Osteoblast (primary cell): ENCODE measurements at regions not wholly inside any gene's neighbourhood (a gene's known extent, or its start where the extent isn't known, plus 50 kb on each side); places are given as distances from the start of the nearest gene placed in this dataset.
"Not testable (repeated sequence)": the region's sequence is repeated elsewhere in the genome, so short reads cannot be mapped to it uniquely, and the experiment has no call there.

Source experiments
- DNase-seq: peaks from one replicate; pipeline ENCODE4 v3.0.0; 2011; ENCODE audit warnings: low spot score, mixed read lengths; ENCODE audit not compliant: insufficient read length; ENCODE audit errors: missing footprints
- H2AFZ ChIP-seq: 2 replicates; pipeline ENCODE4 v1.6.0; 2011; ENCODE audit warnings: mild to moderate bottlenecking, low read length
- H3K27ac ChIP-seq: 2 replicates; pipeline ENCODE4 v1.5.1; 2011; ENCODE audit warnings: mild to moderate bottlenecking, low read depth, low read length, moderate library complexity
- H3K27me3 ChIP-seq: 2 replicates; pipeline ENCODE4 v1.6.0; 2012; ENCODE audit warnings: mild to moderate bottlenecking, control low read depth, inconsistent platforms, low read length, moderate library complexity; ENCODE audit not compliant: insufficient read depth
- H3K36me3 ChIP-seq: 2 replicates; pipeline ENCODE4 v1.5.1; 2011; ENCODE audit warnings: mild to moderate bottlenecking, low read length, control low read depth, moderate library complexity; ENCODE audit not compliant: insufficient read depth
- H3K4me1 ChIP-seq: 2 replicates; pipeline ENCODE4 v1.5.1; 2011; ENCODE audit warnings: mild to moderate bottlenecking, low read length, control low read depth, moderate library complexity; ENCODE audit not compliant: insufficient read depth
- H3K4me2 ChIP-seq: 2 replicates; pipeline ENCODE4 v1.6.0; 2011; ENCODE audit warnings: mild to moderate bottlenecking, low read length; ENCODE audit not compliant: insufficient read depth
- H3K4me3 ChIP-seq: fragments of 200-600 bp; sonication (generic); 3 replicates; pipeline ENCODE4 v1.5.1; 2012; ENCODE audit warnings: mild to moderate bottlenecking, low read length, inconsistent platforms; ENCODE audit not compliant: insufficient read depth
- H3K79me2 ChIP-seq: 2 replicates; pipeline ENCODE4 v1.6.0; 2012; ENCODE audit warnings: mild to moderate bottlenecking, low read length, control low read depth, inconsistent platforms; ENCODE audit not compliant: insufficient read depth
- H3K9me3 ChIP-seq: 2 replicates; pipeline ENCODE4 v1.5.1; 2011; ENCODE audit warnings: low read depth, low read length, control low read depth
- H4K20me1 ChIP-seq: 2 replicates; pipeline ENCODE4 v1.6.0; 2012; ENCODE audit warnings: mild to moderate bottlenecking, low read length, control low read depth; ENCODE audit not compliant: insufficient read depth
- TF ChIP-seq, protein P1 (sequence below): IDR thresholded peaks from 2 replicates; pipeline ENCODE4 v1.5.1; 2011; ENCODE audit warnings: mild to moderate bottlenecking, low read depth, low read length, moderate library complexity; ENCODE audit errors: extremely low read depth

DNA sequence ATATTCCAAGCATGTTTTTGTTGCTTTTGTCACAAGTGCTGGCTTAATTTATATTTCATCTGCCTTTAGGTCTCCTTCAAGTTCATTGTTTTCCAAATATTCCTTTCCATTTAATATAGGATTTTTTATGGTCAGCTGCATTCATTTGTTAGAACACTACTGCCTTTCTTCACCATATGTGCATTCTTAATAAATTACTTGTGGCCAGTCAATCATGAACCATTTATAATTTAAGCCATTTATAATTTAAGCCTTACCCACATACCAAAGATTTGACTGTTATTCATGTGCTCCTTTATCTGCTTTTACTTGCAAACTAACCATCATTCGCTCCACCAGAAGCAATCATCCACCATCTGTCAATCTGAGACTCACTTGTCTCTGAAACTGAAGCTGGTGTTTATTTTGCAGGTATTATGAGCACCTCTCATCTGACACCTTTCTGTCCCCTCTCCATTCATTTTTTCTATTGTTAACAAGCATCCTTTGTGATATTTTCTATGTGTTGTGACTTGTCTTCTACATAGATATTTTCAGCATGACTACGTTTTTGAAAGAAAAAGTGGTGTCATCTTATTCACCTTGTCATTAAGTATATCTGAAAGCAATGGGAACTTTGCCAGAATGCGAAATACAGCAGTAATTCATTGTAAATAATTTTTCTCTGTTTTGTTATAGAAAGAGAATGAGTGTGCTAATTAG, 786.8 kb downstream of the KCNJ3 start:
- no peak for DNase-seq
- no peak overlapping the region for H3K4me3 ChIP-seq
- TF ChIP-seq, protein P1, sequence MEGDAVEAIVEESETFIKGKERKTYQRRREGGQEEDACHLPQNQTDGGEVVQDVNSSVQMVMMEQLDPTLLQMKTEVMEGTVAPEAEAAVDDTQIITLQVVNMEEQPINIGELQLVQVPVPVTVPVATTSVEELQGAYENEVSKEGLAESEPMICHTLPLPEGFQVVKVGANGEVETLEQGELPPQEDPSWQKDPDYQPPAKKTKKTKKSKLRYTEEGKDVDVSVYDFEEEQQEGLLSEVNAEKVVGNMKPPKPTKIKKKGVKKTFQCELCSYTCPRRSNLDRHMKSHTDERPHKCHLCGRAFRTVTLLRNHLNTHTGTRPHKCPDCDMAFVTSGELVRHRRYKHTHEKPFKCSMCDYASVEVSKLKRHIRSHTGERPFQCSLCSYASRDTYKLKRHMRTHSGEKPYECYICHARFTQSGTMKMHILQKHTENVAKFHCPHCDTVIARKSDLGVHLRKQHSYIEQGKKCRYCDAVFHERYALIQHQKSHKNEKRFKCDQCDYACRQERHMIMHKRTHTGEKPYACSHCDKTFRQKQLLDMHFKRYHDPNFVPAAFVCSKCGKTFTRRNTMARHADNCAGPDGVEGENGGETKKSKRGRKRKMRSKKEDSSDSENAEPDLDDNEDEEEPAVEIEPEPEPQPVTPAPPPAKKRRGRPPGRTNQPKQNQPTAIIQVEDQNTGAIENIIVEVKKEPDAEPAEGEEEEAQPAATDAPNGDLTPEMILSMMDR, result no peak
- H3K79me2 ChIP-seq, result no peaks in the 10 kb centered on the region
- H3K4me1 ChIP-seq, result no peaks in the 10 kb centered on the region
- no peaks in the 10 kb centered on the region for H4K20me1 ChIP-seq
- no peak overlapping the region for H3K4me2 ChIP-seq
- H3K27ac ChIP-seq, result no peak overlapping the region
- no peaks in the 10 kb centered on the region for H3K27me3 ChIP-seq
- H3K9me3 ChIP-seq, result peaks cover 3% of the 10 kb centered on the region
- no peaks in the 10 kb centered on the region for H3K36me3 ChIP-seq
- H2AFZ ChIP-seq, result no peak overlapping the region

DNA sequence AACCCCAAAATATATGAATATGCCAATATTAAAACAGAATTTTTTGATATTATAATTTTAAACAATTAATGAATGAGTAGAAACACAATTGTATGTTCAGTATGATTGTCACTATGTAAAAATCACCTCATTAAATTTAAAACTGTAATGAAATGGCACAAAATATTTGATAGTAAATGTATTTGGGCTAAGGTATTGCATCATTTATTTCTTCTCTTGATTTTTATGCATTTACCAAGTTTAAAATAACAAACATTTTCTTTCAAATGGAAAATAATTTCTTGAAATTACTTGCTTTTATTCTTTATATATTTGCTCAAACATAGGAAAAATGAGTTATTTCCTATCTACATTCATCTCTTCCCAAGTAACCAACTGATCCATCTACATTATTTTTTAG, 782.6 kb downstream of the KCNJ3 start:
- H4K20me1 ChIP-seq, result no peaks in the 10 kb centered on the region
- H3K27ac ChIP-seq, result no peak overlapping the region
- H3K4me2 ChIP-seq, result no peak overlapping the region
- H3K27me3 ChIP-seq, result no peaks in the 10 kb centered on the region
- DNase-seq, result no peak
- no peak overlapping the region for H2AFZ ChIP-seq
- H3K36me3 ChIP-seq, result no peaks in the 10 kb centered on the region
- no peak overlapping the region for H3K4me3 ChIP-seq
- no peaks in the 10 kb centered on the region for H3K79me2 ChIP-seq
- no peaks in the 10 kb centered on the region for H3K9me3 ChIP-seq
- TF ChIP-seq, protein P1, result no peak
- no peaks in the 10 kb centered on the region for H3K4me1 ChIP-seq

DNA sequence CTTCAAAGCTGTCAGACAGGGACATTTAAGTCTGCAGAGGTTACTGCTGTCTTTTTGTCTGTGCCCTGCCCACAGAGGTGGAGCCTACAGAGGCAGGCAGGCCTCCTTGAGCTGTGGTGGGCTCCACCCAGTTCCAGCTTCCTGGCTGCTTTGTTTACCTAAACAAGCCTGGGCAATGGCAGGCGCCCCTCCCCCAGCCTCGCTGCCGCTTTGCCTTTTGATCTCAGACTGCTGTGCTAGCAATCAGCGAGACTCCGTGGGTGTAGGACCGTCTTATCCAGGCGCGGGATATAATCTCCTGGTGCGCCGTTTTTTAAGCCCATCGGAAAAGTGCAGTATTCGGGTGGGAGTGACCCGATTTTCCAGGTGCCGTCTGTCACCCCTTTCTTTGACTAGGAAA, 773.5 kb downstream of the KCNJ3 start:
- not testable (repeated sequence) for H3K36me3 ChIP-seq, H3K27me3 ChIP-seq, H3K79me2 ChIP-seq, H2AFZ ChIP-seq, H3K4me1 ChIP-seq, H3K4me2 ChIP-seq, H3K4me3 ChIP-seq, H3K27ac ChIP-seq, H3K9me3 ChIP-seq, H4K20me1 ChIP-seq, DNase-seq

DNA sequence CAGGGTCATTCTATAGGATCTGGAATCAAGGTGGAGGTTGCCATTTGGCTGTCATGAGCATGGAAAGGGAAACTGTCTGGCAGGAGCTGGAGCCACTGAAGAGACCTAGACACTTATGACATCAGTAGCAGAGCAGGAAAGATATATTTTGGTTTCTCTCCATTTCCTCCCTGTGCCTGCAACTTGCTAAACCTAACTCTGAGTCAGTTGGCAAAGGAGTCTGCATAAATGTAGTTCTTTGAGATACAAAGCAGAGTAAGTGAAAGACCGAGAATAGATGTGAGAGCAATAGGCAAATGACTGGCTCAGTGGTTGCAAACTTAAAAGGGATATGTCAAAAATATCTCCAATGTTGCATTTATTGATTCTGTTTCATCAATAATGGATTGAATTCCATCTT, 757.7 kb downstream of the KCNJ3 start:
- no peaks in the 10 kb centered on the region for H3K36me3 ChIP-seq
- no peaks in the 10 kb centered on the region for H3K9me3 ChIP-seq
- H3K4me2 ChIP-seq, result no peak overlapping the region
- DNase-seq, result no peak
- no peak overlapping the region for H2AFZ ChIP-seq
- no peaks in the 10 kb centered on the region for H3K27me3 ChIP-seq
- H3K79me2 ChIP-seq, result no peaks in the 10 kb centered on the region
- no peak overlapping the region for H3K4me3 ChIP-seq
- TF ChIP-seq, protein P1, result no peak
- H3K4me1 ChIP-seq, result no peaks in the 10 kb centered on the region
- no peak overlapping the region for H3K27ac ChIP-seq
- H4K20me1 ChIP-seq, result no peaks in the 10 kb centered on the region
